Effector memory CD8-positive, alpha-beta T cell (primary cell): ENCODE measurements at regions not wholly inside any gene's neighbourhood (a gene's known extent, or its start where the extent isn't known, plus 50 kb on each side); places are given as distances from the start of the nearest gene placed in this dataset.

Experiments
- ATAC-seq: fragments of 150-1000 bp; cut with Tn5 transposase; replicated peaks from 2 replicates; pipeline ENCODE4 v1.10.0; 2021; ENCODE audit warnings: mild to moderate bottlenecking, moderate library complexity
- DNase-seq, 3 experiments: peaks; one replicate each; pipeline ENCODE4 v3.0.0; 2021
- H3K27ac Mint-ChIP-seq, 2 donors: one replicate each; pipeline ENCODE4 v1.8.0; 2022; ENCODE audit warnings: mild to moderate bottlenecking in 2 of 2, mixed read lengths in 2 of 2, moderate library complexity in 2 of 2
- H3K27me3 Mint-ChIP-seq, 2 donors: one replicate each; pipeline ENCODE4 v1.8.0; 2022; ENCODE audit warnings: mixed read lengths in 2 of 2
- H3K36me3 Mint-ChIP-seq: one replicate; pipeline ENCODE4 v1.8.0; 2022; ENCODE audit warnings: mild to moderate bottlenecking, moderate library complexity, mixed read lengths; ENCODE audit not compliant: insufficient read depth
- H3K4me1 Mint-ChIP-seq, 2 donors: one replicate each; pipeline ENCODE4 v1.8.0; 2022; ENCODE audit warnings: low read depth in 2 of 2, mixed read lengths in 2 of 2
- H3K4me3 Mint-ChIP-seq, 2 donors: one replicate each; pipeline ENCODE4 v1.8.0; 2022; ENCODE audit warnings: mild to moderate bottlenecking in 2 of 2, mixed read lengths in 2 of 2, moderate library complexity in 2 of 2
- H3K9me3 Mint-ChIP-seq, 2 donors: one replicate each; pipeline ENCODE4 v1.8.0; 2022; ENCODE audit warnings: mixed read lengths in 2 of 2

GRCh38 chr10:43985941-43986340, 337.3 kb upstream of the ZNF32 start:
- no peaks in the 10 kb centered on the region for H3K4me1 Mint-ChIP-seq
- no peak for DNase-seq
- H3K4me3 Mint-ChIP-seq = no peak overlapping the region
- no peaks in the 10 kb centered on the region for H3K36me3 Mint-ChIP-seq
- ATAC-seq = no peak
- H3K27ac Mint-ChIP-seq = no peak overlapping the region
- H3K9me3 Mint-ChIP-seq = no peaks in the 10 kb centered on the region
- H3K27me3 Mint-ChIP-seq = peaks cover 4 to 28% of the 10 kb centered on the region in 2 donors

DNA sequence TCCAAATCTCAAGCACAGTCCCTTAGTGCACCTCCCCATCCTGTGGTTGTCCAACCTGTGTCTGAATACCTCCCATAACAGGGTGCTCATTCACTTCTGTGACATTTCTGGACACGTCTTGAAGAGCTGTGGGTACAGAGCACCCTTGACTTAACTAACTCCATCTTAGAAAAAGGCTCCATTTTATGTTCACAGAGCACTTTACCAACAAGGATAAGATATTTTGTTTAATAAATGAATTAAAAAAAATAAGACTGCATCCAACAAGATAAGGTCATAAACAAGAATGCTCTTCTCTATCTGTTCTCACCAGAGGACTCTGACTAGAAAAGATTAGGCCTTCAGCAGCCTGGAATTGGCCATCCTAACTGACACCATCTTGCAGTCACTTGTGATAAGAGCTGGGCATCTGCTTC, 335.2 kb upstream of the ZNF32 start:
- ATAC-seq (no peak), DNase-seq (no peak)
- Mint-ChIP-seq H3K4me3 (no peak overlapping the region), H3K27me3 (peaks cover 0 to 16% of the 10 kb centered on the region in 2 donors), H3K9me3 (no peaks in the 10 kb centered on the region), H3K36me3 (no peaks in the 10 kb centered on the region), H3K4me1 (peaks cover 4 to 5% of the 10 kb centered on the region in 2 donors), H3K27ac (no peak overlapping the region)

- Mint-ChIP-seq H3K36me3 (no peaks in the 10 kb centered on the region), H3K4me1 (peaks cover 4 to 5% of the 10 kb centered on the region in 2 donors), H3K27ac (peak overlapping the region in 1 of 2 donors; percentile 15), H3K4me3 (no peak overlapping the region), H3K27me3 (peaks cover 0 to 12% of the 10 kb centered on the region in 2 donors), H3K9me3 (no peaks in the 10 kb centered on the region)
- DNase-seq = no peak
- no peak for ATAC-seq
Observed at GRCh38 chr10:43983405-43983804, 334.7 kb upstream of the ZNF32 start.

GRCh38 chr10:43982250-43982649, 333.6 kb upstream of the ZNF32 start:
- no peaks in the 10 kb centered on the region for H3K36me3 Mint-ChIP-seq
- ATAC-seq (no peak), DNase-seq (no peak)
- H3K4me3 Mint-ChIP-seq = no peak overlapping the region
- no peaks in the 10 kb centered on the region for H3K9me3 Mint-ChIP-seq
- peaks cover 0 to 9% of the 10 kb centered on the region in 2 donors for H3K27me3 Mint-ChIP-seq
- H3K27ac Mint-ChIP-seq = no peak overlapping the region
- peaks cover 4 to 5% of the 10 kb centered on the region in 2 donors for H3K4me1 Mint-ChIP-seq

DNA sequence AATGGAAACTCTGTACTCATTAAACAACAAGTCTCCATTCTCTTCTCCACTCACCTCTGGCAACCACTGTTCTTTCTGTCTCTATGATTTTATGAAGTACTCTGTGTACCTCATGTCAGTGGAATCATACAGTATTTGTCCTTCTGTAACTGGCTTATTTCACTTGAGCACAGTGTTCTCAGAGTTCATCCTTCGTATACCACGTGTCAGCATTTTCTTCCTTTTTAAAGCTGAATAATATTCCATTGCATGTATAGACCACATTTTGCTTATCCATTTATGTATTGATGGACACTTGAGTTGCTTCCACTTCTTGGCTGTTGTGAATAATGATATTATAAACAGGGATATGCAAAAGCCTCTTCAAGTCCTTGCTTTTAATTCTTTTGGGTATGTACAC, 333.0 kb upstream of the ZNF32 start:
- H3K9me3 Mint-ChIP-seq = no peaks in the 10 kb centered on the region
- ATAC-seq (no peak), DNase-seq (no peak)
- H3K27ac Mint-ChIP-seq = no peak overlapping the region
- peaks cover 0 to 9% of the 10 kb centered on the region in 2 donors for H3K27me3 Mint-ChIP-seq
- no peak overlapping the region for H3K4me3 Mint-ChIP-seq
- H3K4me1 Mint-ChIP-seq = peaks cover 4 to 5% of the 10 kb centered on the region in 2 donors
- H3K36me3 Mint-ChIP-seq = no peaks in the 10 kb centered on the region

GRCh38 chr10:43981232-43981631, 332.6 kb upstream of the ZNF32 start:
- Mint-ChIP-seq H3K4me3 (no peak overlapping the region), H3K27ac (no peak overlapping the region), H3K9me3 (no peaks in the 10 kb centered on the region), H3K4me1 (peaks cover 4 to 5% of the 10 kb centered on the region in 2 donors), H3K27me3 (peaks cover 0 to 9% of the 10 kb centered on the region in 2 donors), H3K36me3 (no peaks in the 10 kb centered on the region)
- ATAC-seq = no peak
- no peak for DNase-seq

GRCh38 chr10:43980715-43981114, 332.0 kb upstream of the ZNF32 start:
- H3K4me1 Mint-ChIP-seq = peaks cover 4 to 5% of the 10 kb centered on the region in 2 donors
- no peaks in the 10 kb centered on the region for H3K9me3 Mint-ChIP-seq
- peaks cover 0 to 9% of the 10 kb centered on the region in 2 donors for H3K27me3 Mint-ChIP-seq
- no peak overlapping the region for H3K4me3 Mint-ChIP-seq
- ATAC-seq = no peak
- no peaks in the 10 kb centered on the region for H3K36me3 Mint-ChIP-seq
- H3K27ac Mint-ChIP-seq = no peak overlapping the region
- DNase-seq = no peak

GRCh38 chr10:43980313-43980712, 331.6 kb upstream of the ZNF32 start:
- DNase-seq (no peak), ATAC-seq (no peak)
- Mint-ChIP-seq H3K4me3 (no peak overlapping the region), H3K36me3 (no peaks in the 10 kb centered on the region), H3K4me1 (peaks cover 4 to 5% of the 10 kb centered on the region in 2 donors), H3K9me3 (no peaks in the 10 kb centered on the region), H3K27me3 (peaks cover 0 to 9% of the 10 kb centered on the region in 2 donors), H3K27ac (no peak overlapping the region)

DNA sequence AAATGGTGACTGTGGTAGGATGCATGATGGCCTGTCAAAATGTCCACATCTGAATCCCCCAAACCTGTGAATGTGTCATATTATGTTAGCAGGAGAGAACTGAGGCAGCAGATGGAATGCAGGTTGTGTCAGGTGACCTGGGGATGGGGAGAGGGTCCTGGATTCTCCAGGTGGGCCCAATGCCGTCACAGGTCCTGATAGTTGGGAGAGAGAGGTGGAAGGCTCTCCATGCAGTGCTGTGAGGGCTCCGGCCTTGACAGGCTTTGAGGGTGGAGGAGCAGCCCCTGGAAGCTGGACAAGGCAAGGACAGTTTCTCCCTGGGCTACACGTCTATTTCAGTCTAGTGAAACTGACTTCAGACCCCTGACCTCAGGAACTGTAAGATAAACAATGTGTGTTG, 330.9 kb upstream of the ZNF32 start:
- H3K27me3 Mint-ChIP-seq = peaks cover 0 to 9% of the 10 kb centered on the region in 2 donors
- H3K4me1 Mint-ChIP-seq = peaks cover 4 to 5% of the 10 kb centered on the region in 2 donors
- ATAC-seq = no peak
- no peaks in the 10 kb centered on the region for H3K9me3 Mint-ChIP-seq
- DNase-seq = no peak
- no peaks in the 10 kb centered on the region for H3K36me3 Mint-ChIP-seq
- no peak overlapping the region for H3K27ac Mint-ChIP-seq
- no peak overlapping the region for H3K4me3 Mint-ChIP-seq

DNA sequence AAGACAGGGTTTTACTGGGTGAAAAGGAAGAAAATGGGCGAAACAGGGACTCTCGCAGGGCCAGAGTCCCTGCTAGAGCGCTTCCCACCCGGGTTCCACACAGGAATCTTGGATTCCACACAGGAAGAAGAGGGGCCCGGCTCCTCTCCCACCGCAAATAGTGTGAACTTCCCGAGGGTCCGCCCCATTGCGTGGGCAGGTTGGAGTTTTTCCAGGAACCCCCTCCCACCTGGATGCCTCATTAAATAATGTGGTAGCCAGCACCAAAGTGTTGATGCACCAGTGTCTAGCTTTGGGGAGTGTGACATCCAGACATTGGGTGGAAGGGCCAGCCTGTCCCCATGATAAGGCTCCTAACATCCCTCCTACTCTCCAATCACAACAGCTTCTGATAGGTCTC, 330.3 kb upstream of the ZNF32 start:
- ATAC-seq = no peak
- Mint-ChIP-seq H3K36me3 (no peaks in the 10 kb centered on the region), H3K4me1 (peaks cover 4 to 5% of the 10 kb centered on the region in 2 donors), H3K27me3 (peaks cover 0 to 9% of the 10 kb centered on the region in 2 donors), H3K4me3 (no peak overlapping the region), H3K9me3 (no peaks in the 10 kb centered on the region), H3K27ac (no peak overlapping the region)
- no peak for DNase-seq

DNA sequence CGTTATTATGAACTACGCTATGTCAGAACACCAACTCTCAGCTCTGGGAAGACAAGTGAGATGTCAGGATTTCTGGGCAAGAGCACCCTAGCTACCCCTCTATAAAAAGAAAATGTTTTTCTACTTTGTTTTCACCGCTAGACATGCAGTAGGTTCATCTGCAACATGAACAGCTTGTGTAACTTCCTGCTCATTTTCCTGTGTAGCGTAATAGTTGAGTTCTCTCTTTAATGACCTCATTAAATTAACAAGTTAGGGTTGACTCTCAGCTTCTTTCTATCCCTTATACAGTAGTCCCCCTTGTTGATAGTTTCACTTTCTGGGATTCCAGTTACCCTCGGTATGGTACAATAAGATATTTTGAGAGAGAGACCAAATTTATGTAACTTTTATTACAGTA, 329.4 kb upstream of the ZNF32 start:
- ATAC-seq (no peak), DNase-seq (no peak)
- Mint-ChIP-seq H3K9me3 (no peaks in the 10 kb centered on the region), H3K4me1 (peaks cover 4 to 5% of the 10 kb centered on the region in 2 donors), H3K27me3 (peaks cover 0 to 14% of the 10 kb centered on the region in 2 donors), H3K4me3 (no peak overlapping the region), H3K27ac (no peak overlapping the region), H3K36me3 (no peaks in the 10 kb centered on the region)

DNA sequence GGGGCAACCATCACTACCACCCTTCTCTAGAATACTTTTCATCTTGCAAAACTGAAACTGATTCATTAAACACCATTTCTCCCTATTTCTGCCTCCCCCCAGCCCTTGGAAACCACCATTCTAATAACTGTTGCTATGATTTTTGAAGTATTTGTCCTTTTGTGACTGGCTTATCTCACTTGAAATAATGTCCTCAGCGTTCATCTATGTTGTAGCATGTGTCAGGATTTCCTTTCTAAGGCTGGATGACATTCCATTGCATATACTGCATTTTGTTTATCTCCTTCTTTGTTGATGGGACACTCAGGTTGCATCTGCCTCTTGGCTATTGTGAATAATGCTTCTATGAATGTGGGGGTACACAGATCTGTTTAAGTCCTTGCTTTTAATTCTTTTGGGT, 327.6 kb upstream of the ZNF32 start:
- Mint-ChIP-seq H3K9me3 (no peaks in the 10 kb centered on the region), H3K4me3 (no peak overlapping the region), H3K27me3 (peaks cover 0 to 29% of the 10 kb centered on the region in 2 donors), H3K27ac (no peak overlapping the region), H3K4me1 (peaks cover 4 to 5% of the 10 kb centered on the region in 2 donors), H3K36me3 (no peaks in the 10 kb centered on the region)
- no peak for ATAC-seq
- DNase-seq = no peak

DNA sequence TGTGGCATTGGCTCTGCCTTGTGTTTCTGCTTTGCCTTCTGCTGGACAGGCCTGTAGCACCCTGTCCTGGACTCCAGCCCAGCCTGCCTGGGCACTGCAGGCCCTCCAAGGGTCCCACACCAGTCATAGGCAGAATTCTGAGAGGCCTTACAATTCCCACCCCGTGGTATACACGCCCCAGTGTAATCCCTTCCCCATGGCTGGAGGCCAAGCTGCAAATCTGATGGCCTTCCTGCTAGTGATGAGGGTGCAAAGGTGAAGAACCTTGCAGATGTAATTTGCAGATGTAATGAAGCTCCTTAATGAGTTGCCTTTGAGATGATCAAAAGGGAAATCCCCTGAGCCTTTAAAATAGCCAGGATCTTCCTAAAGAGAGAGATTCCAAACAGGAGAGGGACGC, 325.1 kb upstream of the ZNF32 start:
- Mint-ChIP-seq H3K4me1 (no peaks in the 10 kb centered on the region), H3K9me3 (no peaks in the 10 kb centered on the region), H3K4me3 (no peak overlapping the region), H3K27me3 (peaks cover 16 to 53% of the 10 kb centered on the region in 2 donors), H3K36me3 (no peaks in the 10 kb centered on the region), H3K27ac (no peak overlapping the region)
- no peak for DNase-seq
- no peak for ATAC-seq

DNA sequence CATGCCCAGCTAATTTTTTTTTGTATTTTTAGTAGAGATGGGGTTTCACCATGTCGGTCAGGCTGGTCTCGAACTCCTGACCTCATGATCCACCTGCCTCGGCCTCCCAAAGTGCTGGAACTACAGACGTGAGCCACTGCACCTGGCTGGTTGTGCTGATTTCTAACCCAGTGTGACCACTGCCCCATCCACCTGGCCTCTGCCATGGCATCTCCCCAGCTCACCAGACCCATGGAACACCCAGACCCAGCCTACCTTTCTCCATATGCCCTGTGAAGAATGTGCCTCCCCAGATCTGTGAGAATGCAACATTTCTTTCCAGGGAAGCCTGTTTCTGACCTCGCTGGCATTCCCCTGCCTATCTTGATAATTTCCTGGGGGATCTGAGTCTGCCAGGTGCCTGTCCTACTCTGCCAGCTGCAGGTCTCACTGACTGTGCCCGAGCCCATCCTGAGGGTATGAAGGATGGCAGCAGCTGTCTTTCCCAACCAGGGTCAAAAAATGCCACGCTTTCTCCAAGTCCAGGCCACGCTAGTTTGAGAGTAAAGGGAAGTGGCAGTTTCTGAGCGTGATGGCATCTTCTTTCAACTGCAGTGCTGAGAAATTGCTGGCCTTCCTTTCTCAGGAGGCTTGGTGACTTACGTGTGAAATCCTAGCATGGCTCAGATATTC, 324.4 kb upstream of the ZNF32 start:
- H3K27me3 Mint-ChIP-seq = peaks cover 18 to 56% of the 10 kb centered on the region in 2 donors

More for the DNA sequence above, 324.4 kb upstream of the ZNF32 start:
- H3K4me3 Mint-ChIP-seq = no peak overlapping the region
- H3K36me3 Mint-ChIP-seq = no peaks in the 10 kb centered on the region
- ATAC-seq (no peak), DNase-seq (no peak)
- H3K27ac Mint-ChIP-seq = no peak overlapping the region
- H3K9me3 Mint-ChIP-seq = no peaks in the 10 kb centered on the region
- H3K4me1 Mint-ChIP-seq = no peaks in the 10 kb centered on the region
